Esophagus squamous epithelium (tissue), 4 donors: ENCODE measurements at regions not wholly inside any gene's neighbourhood (a gene's known extent, or its start where the extent isn't known, plus 50 kb on each side); places are given as distances from the start of the nearest gene placed in this dataset.

Experiments used
- POLR2A ChIP-seq, 4 donors: fragments of 450-650 bp; IDR thresholded peaks; one replicate each; pipeline ENCODE4 v1.6.1; 2017; ENCODE audit warnings: antibody characterized with exemption in 4 of 4, mild to moderate bottlenecking in 4 of 4, moderate library complexity in 3 of 4
- TF ChIP-seq, protein P1 (sequence below), 6 experiments: fragments of 450-650 bp in 4 of 6; fragments of 200-600 bp in 2 of 6; sonication (generic) in 2 of 6; IDR thresholded peaks; one replicate each; pipeline ENCODE4 v1.5.1; 2016 to 2019; ENCODE audit warnings: antibody characterized with exemption in 6 of 6, mild to moderate bottlenecking in 4 of 6, moderate library complexity in 4 of 6

DNA sequence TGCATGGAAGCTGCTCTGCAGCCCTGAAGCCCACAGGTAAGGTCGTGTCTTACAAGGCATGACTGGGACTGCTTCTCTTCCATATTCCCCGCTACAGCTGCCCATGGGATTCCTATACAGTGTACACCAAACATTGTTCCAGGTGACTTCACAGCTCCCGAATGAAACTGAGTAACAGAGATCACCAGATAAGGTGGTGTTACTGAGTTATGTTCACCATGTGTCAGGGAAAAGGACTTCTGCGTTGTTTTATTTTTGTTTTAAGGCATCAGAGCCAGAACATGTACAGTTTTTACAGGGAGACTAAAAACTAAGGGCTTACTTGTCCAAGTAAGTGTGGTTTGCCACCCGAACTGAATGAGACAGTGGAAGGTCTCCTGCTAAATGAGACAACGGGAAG, 138.3 kb downstream of the CD83 start:
- TF ChIP-seq, protein P1, sequence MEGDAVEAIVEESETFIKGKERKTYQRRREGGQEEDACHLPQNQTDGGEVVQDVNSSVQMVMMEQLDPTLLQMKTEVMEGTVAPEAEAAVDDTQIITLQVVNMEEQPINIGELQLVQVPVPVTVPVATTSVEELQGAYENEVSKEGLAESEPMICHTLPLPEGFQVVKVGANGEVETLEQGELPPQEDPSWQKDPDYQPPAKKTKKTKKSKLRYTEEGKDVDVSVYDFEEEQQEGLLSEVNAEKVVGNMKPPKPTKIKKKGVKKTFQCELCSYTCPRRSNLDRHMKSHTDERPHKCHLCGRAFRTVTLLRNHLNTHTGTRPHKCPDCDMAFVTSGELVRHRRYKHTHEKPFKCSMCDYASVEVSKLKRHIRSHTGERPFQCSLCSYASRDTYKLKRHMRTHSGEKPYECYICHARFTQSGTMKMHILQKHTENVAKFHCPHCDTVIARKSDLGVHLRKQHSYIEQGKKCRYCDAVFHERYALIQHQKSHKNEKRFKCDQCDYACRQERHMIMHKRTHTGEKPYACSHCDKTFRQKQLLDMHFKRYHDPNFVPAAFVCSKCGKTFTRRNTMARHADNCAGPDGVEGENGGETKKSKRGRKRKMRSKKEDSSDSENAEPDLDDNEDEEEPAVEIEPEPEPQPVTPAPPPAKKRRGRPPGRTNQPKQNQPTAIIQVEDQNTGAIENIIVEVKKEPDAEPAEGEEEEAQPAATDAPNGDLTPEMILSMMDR (IDR thresholded peaks at IDR 0.05) = no peak
- no peak for TF ChIP-seq POLR2A (IDR thresholded peaks at IDR 0.05)
